A673 (cell line): ENCODE measurements at regions not wholly inside any gene's neighbourhood (a gene's known extent, or its start where the extent isn't known, plus 50 kb on each side); places are given as distances from the start of the nearest gene placed in this dataset.

ENCODE experiments used
- BruUV-seq: library from RNA; stranded (reverse); fragments of 400-500 nt; replicated peaks from 2 replicates; lab custom pipeline; 2021; lab: Mats Ljungman, UMichigan
- CTCF ChIA-PET: fragments of 300-600 bp; sonication (Branson Sonifier 250); formaldehyde crosslinking; loops from one replicate; lab custom pipeline; 2022; ENCODE audit warnings: antibody characterized with exemption; lab: Charles Lee
- POLR2A ChIA-PET: fragments of 300-600 bp; sonication (Branson Sonifier 250); formaldehyde crosslinking; loops from one replicate; lab custom pipeline; 2022; ENCODE audit warnings: antibody characterized with exemption; ENCODE audit not compliant: low non-redundant PET; lab: Charles Lee
- DNase-seq: peaks from one replicate; pipeline ENCODE4 v3.0.0-alpha.2; 2015; ENCODE audit warnings: low spot score
- H3K27ac ChIP-seq: fragments of 200-600 bp; sonication (generic); 2 replicates; pipeline ENCODE4 v1.5.1; 2016; ENCODE audit warnings: mixed run types, low read depth, mild to moderate bottlenecking, mixed read lengths, antibody characterized with exemption, low read length; ENCODE audit not compliant: poor library complexity, severe bottlenecking
- H3K27me3 ChIP-seq: fragments of 200-600 bp; sonication (generic); replicated peaks from 2 replicates; pipeline ENCODE4 v1.6.1; 2017; ENCODE audit warnings: mixed run types, low read depth, mild to moderate bottlenecking, mixed read lengths, antibody characterized with exemption, low read length; ENCODE audit not compliant: insufficient read depth, poor library complexity
- H3K36me3 ChIP-seq: fragments of 200-600 bp; sonication (generic); 2 replicates; pipeline ENCODE4 v1.6.1; 2016; ENCODE audit warnings: mixed run types, mild to moderate bottlenecking, mixed read lengths, antibody characterized with exemption, low read length; ENCODE audit not compliant: insufficient read depth, poor library complexity, severe bottlenecking
- H3K4me1 ChIP-seq: fragments of 200-600 bp; sonication (generic); 2 replicates; pipeline ENCODE4 v1.6.1; 2017; ENCODE audit warnings: mixed run types, mild to moderate bottlenecking, mixed read lengths, antibody characterized with exemption, low read length; ENCODE audit not compliant: insufficient read depth, poor library complexity, severe bottlenecking
- H3K4me3 ChIP-seq: fragments of 200-600 bp; sonication (generic); 2 replicates; pipeline ENCODE4 v1.5.1; 2016; ENCODE audit warnings: low read depth, mixed run types, mild to moderate bottlenecking, mixed read lengths, low read length; ENCODE audit not compliant: poor library complexity, severe bottlenecking
- H3K9me3 ChIP-seq: fragments of 200-600 bp; sonication (generic); 2 replicates; pipeline ENCODE4 v1.6.1; 2016; ENCODE audit warnings: mixed run types, low read depth, mild to moderate bottlenecking, mixed read lengths, antibody characterized with exemption, low read length; ENCODE audit not compliant: poor library complexity, severe bottlenecking
- EZH2 ChIP-seq: fragments of 200-600 bp; sonication (generic); IDR thresholded peaks from 2 replicates; pipeline ENCODE4 v1.6.1; 2017; ENCODE audit warnings: borderline replicate concordance, low read depth, mild to moderate bottlenecking, mixed read lengths, antibody characterized with exemption, low read length; ENCODE audit not compliant: poor library complexity, severe bottlenecking
- intact Hi-C: fragments of 100-400 bp; cut with micrococcal nuclease; formaldehyde crosslinking; loops from one replicate; pipeline ENCODE4 v1.10.0; 2022; ENCODE audit not compliant: unreplicated experiment
- TF ChIP-seq, protein P1 (sequence below): fragments of 300-800, 200-600 bp; sonication (generic); conservative IDR thresholded peaks from 2 replicates; pipeline ENCODE4 v1.5.1; 2017; ENCODE audit warnings: low read depth, mild to moderate bottlenecking, antibody characterized with exemption, low read length, moderate library complexity, mixed read lengths

GRCh38 chr10:8133146-8133545 lies 78.7 kb downstream of the GATA3 start:
- CTCF ChIA-PET = no interaction called here
- POLR2A ChIA-PET = no interaction called here
- intact Hi-C loops = no loop called here
- BruUV-seq = no TSS peak
- no peak overlapping the region for H3K4me3 ChIP-seq
- H3K36me3 ChIP-seq = no peaks in the 10 kb centered on the region
- H3K4me1 ChIP-seq = no peaks in the 10 kb centered on the region
- H3K27ac ChIP-seq = no peak overlapping the region
- DNase-seq = no peak
- no peaks in the 10 kb centered on the region for H3K27me3 ChIP-seq
- no peak for TF ChIP-seq EZH2
- TF ChIP-seq, protein P1, sequence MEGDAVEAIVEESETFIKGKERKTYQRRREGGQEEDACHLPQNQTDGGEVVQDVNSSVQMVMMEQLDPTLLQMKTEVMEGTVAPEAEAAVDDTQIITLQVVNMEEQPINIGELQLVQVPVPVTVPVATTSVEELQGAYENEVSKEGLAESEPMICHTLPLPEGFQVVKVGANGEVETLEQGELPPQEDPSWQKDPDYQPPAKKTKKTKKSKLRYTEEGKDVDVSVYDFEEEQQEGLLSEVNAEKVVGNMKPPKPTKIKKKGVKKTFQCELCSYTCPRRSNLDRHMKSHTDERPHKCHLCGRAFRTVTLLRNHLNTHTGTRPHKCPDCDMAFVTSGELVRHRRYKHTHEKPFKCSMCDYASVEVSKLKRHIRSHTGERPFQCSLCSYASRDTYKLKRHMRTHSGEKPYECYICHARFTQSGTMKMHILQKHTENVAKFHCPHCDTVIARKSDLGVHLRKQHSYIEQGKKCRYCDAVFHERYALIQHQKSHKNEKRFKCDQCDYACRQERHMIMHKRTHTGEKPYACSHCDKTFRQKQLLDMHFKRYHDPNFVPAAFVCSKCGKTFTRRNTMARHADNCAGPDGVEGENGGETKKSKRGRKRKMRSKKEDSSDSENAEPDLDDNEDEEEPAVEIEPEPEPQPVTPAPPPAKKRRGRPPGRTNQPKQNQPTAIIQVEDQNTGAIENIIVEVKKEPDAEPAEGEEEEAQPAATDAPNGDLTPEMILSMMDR = no peak
- no peaks in the 10 kb centered on the region for H3K9me3 ChIP-seq

DNA sequence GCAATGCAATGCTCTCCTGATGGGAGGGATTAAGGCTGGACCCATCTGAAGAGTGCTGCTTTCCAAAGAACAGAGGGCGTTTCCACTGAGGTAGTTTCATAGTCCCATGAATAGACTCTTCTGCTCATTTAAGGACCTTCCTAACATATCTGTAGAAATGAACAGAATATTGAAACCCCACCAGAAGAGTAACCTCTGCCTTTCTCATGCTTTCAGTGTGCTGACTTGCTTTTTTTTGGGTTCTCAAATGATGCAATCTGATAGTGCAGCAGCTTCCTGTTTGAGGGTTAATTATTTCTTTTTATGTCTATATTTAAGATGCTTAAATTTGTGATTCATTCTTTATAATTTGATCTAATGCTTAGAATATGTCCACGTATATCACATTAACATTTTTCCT lies 82.2 kb downstream of the GATA3 start:
- POLR2A ChIA-PET = no interaction called here
- TF ChIP-seq EZH2 = no peak
- TF ChIP-seq, protein P1 = no peak

GRCh38 chr10:8137272-8137681 lies 82.8 kb downstream of the GATA3 start:
- ChIA-PET CTCF (interaction anchor here (0.5 kb wide), 1 partner anchor 612 kb away, joined by 3 read pairs; no protein-coding TSS in a partner anchor), POLR2A (no interaction called here)
- intact Hi-C loops = no loop called here
- no peaks in the 10 kb centered on the region for H3K27me3 ChIP-seq
- no peaks in the 10 kb centered on the region for H3K4me1 ChIP-seq
- no peak for DNase-seq
- no TSS peak for BruUV-seq
- no peak for TF ChIP-seq EZH2
- TF ChIP-seq, protein P1 = no peak
- no peaks in the 10 kb centered on the region for H3K9me3 ChIP-seq
- no peak overlapping the region for H3K4me3 ChIP-seq
- no peaks in the 10 kb centered on the region for H3K36me3 ChIP-seq
- H3K27ac ChIP-seq = no peak overlapping the region

More for the DNA sequence above, 82.2 kb downstream of the GATA3 start:
- CTCF ChIA-PET = no interaction called here
- intact Hi-C loops = no loop called here
- Histone ChIP-seq H3K27me3 (no peaks in the 10 kb centered on the region), H3K4me3 (no peak overlapping the region), H3K4me1 (no peaks in the 10 kb centered on the region), H3K9me3 (no peaks in the 10 kb centered on the region), H3K27ac (no peak overlapping the region), H3K36me3 (no peaks in the 10 kb centered on the region)
- no TSS peak for BruUV-seq
- no peak for DNase-seq
